ENCODE measurements at regions not wholly inside any gene's neighbourhood (a gene's known extent, or its start where the extent isn't known, plus 50 kb on each side); places are given as distances from the start of the nearest gene placed in this dataset.

GRCh38 chr9:71628247-71628646 is 140.1 kb downstream of the CEMIP2 start:
- TF ChIP-seq, protein P1, sequence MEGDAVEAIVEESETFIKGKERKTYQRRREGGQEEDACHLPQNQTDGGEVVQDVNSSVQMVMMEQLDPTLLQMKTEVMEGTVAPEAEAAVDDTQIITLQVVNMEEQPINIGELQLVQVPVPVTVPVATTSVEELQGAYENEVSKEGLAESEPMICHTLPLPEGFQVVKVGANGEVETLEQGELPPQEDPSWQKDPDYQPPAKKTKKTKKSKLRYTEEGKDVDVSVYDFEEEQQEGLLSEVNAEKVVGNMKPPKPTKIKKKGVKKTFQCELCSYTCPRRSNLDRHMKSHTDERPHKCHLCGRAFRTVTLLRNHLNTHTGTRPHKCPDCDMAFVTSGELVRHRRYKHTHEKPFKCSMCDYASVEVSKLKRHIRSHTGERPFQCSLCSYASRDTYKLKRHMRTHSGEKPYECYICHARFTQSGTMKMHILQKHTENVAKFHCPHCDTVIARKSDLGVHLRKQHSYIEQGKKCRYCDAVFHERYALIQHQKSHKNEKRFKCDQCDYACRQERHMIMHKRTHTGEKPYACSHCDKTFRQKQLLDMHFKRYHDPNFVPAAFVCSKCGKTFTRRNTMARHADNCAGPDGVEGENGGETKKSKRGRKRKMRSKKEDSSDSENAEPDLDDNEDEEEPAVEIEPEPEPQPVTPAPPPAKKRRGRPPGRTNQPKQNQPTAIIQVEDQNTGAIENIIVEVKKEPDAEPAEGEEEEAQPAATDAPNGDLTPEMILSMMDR (IDR thresholded peaks at IDR 0.05; ENCODE audit: low read depth, low read length, poor library complexity, severe bottlenecking) = peak; percentile 41
- no peak for TF ChIP-seq EZH2phosphoT487 (IDR thresholded peaks at IDR 0.05; ENCODE audit: borderline replicate concordance, low read length)
